ENCODE measurements at regions not wholly inside any gene's neighbourhood (a gene's known extent, or its start where the extent isn't known, plus 50 kb on each side); places are given as distances from the start of the nearest gene placed in this dataset.
"Not testable (repeated sequence)": the region's sequence is repeated elsewhere in the genome, so short reads cannot be mapped to it uniquely, and the experiment has no call there.

DNA sequence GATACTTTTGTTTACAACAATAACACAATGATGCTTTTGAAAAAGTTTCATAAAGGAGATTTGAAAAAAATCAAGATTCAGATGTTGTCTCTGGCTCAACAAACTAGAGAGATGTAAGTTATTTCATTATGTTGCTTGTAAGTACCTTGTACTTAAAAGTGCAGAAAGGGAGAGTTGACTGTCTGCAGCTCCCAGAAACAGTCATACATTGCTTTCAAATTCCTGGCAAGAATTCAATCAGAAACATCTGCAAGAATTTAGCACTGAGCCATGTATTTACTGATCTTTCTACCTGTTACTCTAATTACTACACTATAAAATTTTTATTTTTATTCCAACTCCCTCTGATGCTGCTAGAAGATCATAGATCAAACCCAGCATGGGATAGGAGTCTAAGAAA is 1261.3 kb upstream of the SPRY2 start:
- Mint-ChIP-seq H3K27ac (no peak overlapping the region), H3K9me3 (peaks cover 7% of the 10 kb centered on the region)

DNA sequence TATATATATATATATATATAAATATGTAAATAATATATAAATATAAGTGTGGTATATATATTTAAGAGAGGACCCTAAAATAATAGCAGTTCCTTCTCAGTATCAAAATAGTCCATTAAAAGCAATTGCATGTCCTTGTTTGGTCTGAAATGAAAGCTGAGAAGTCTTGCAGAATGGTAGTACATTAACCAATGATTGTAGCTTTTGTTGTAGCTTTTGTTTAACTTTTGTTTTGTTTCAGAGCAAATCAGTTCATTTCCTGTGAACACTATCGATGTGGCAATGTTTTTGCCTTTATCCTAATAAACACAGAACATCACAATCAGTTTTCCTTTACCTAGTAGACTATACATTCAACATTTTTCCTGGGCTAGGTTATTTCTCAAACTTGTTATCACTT is 1256.2 kb upstream of the SPRY2 start:
- H3K27ac Mint-ChIP-seq: no peak overlapping the region
- no peaks in the 10 kb centered on the region for H3K4me1 Mint-ChIP-seq (ENCODE audit: low read depth)
- no peak overlapping the region for H3K4me3 Mint-ChIP-seq
- H3K27me3 Mint-ChIP-seq: no peaks in the 10 kb centered on the region
- H3K9me3 Mint-ChIP-seq: peaks cover 7% of the 10 kb centered on the region
- no peaks in the 10 kb centered on the region for H3K36me3 Mint-ChIP-seq (ENCODE audit: low read depth)

More for the DNA sequence above, 1261.3 kb upstream of the SPRY2 start:
- no peaks in the 10 kb centered on the region for H3K36me3 Mint-ChIP-seq (ENCODE audit: low read depth)
- no peaks in the 10 kb centered on the region for H3K27me3 Mint-ChIP-seq
- no peaks in the 10 kb centered on the region for H3K4me1 Mint-ChIP-seq (ENCODE audit: low read depth)
- H3K4me3 Mint-ChIP-seq: no peak overlapping the region

- Mint-ChIP-seq H3K27me3 (no peaks in the 10 kb centered on the region), H3K36me3 (ENCODE audit: low read depth) (no peaks in the 10 kb centered on the region), H3K27ac (no peak overlapping the region), H3K4me3 (no peak overlapping the region), H3K4me1 (ENCODE audit: low read depth) (no peaks in the 10 kb centered on the region), H3K9me3 (peaks cover 4% of the 10 kb centered on the region)
Measured at GRCh38 chr13:81596224-81596753, 1255.4 kb upstream of the SPRY2 start.

DNA sequence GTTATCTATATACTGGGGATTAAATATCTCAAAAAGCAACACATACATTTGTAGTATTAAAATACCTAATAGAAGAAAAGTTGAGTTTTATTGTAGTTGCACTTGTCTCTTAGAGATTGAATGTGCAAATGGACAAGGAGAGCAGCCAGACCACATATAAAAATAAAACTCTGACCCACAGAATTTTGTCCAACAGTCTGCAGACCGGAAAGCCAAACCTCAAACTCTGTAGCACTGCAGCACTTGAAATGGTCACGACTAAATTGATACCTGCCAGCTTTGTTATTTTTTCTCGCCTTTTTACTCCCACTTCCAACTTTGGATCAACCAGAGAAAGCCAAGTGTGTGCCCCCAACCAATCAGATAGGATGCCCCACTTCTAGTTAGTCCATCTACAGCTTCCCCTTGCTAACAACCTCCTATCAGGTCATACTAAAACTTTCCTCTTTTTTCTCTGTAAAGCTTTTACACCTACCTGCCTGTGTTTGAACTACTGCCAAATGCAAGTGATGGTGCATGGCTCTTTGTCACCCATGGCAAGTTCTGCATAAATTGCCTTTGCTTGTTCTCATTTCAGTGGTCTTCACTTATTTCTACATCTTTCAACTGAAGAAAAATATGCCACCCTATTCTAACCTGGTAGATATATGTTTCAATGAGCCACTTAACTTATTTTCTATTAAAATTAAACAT is 1250.7 kb upstream of the SPRY2 start:
- no peaks in the 10 kb centered on the region for H3K27me3 Mint-ChIP-seq
- H3K4me1 Mint-ChIP-seq (ENCODE audit: low read depth): no peaks in the 10 kb centered on the region
- no peak overlapping the region for H3K27ac Mint-ChIP-seq
- H3K4me3 Mint-ChIP-seq: no peak overlapping the region
- H3K9me3 Mint-ChIP-seq: no peaks in the 10 kb centered on the region
- H3K36me3 Mint-ChIP-seq (ENCODE audit: low read depth): no peaks in the 10 kb centered on the region

DNA sequence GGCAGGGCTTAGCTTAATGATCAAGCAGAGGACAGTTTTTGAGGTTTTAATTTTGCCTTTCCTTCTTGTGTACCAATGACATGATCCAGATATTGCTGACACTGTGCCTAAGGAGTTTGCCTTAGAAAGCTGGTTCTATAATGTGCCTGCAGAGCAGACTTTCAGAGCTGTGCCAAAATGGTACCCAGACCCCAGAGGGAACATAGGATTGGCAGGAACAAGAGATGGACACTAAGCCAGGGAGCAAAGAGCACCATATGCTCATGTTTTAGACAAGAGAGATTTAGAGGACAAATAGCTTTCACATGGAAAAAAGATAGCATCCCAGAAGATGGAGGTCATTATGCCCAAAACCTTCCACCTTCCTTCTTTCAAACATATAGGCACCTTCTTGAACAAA is 1241.5 kb upstream of the SPRY2 start:
- H3K27me3 Mint-ChIP-seq: no peaks in the 10 kb centered on the region
- no peaks in the 10 kb centered on the region for H3K4me1 Mint-ChIP-seq (ENCODE audit: low read depth)
- no peaks in the 10 kb centered on the region for H3K36me3 Mint-ChIP-seq (ENCODE audit: low read depth)
- peaks cover 4% of the 10 kb centered on the region for H3K9me3 Mint-ChIP-seq
- H3K4me3 Mint-ChIP-seq: no peak overlapping the region
- no peak overlapping the region for H3K27ac Mint-ChIP-seq

GRCh38 chr13:81577601-81578195 is 1236.8 kb upstream of the SPRY2 start:
- Mint-ChIP-seq H3K4me3 (no peak overlapping the region), H3K27me3 (no peaks in the 10 kb centered on the region), H3K9me3 (peaks cover 4% of the 10 kb centered on the region), H3K36me3 (ENCODE audit: low read depth) (no peaks in the 10 kb centered on the region), H3K4me1 (ENCODE audit: low read depth) (no peaks in the 10 kb centered on the region), H3K27ac (no peak overlapping the region)

DNA sequence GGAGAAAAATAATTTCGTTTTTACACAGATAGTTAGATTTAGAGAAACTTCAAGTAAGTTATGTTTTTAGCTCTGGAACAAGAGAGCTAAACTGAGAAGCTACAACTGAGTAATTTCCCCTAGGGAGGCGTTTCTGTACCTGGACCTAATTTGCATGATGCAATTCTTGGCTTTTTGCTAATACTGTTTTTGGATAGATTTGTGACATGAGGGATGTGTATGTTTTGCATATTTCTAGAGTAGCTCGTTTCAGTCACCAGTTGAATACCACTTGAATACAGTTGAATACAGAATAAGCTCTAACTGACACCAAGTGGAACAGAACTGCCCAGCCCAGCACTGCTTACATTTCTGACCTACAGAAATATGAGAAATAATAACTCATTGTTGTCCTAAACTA is 1227.9 kb upstream of the SPRY2 start:
- Mint-ChIP-seq H3K36me3 (ENCODE audit: low read depth) (no peaks in the 10 kb centered on the region), H3K27ac (no peak overlapping the region), H3K4me1 (ENCODE audit: low read depth) (no peaks in the 10 kb centered on the region), H3K4me3 (no peak overlapping the region), H3K27me3 (no peaks in the 10 kb centered on the region), H3K9me3 (peaks cover 8% of the 10 kb centered on the region)

DNA sequence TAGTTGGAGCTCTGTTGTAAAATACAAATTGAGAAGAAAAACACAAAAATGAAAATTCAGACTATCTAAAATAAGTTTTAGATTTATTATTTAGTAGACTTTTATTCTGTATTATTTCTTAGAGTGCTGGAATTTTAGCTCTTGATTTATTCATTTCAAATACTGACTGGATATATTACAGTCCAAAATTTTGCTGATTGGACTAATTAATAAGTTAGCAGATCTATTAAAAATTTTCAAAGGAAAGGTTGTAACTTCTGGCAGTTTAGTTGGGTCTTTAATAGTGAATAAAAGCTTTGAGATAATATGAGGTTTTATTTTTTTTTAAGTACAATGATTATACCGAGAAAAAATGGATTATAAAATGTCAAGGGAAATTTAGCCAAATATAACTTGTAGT is 1224.9 kb upstream of the SPRY2 start:
- H3K4me3 Mint-ChIP-seq: no peak overlapping the region
- no peak overlapping the region for H3K27ac Mint-ChIP-seq
- peaks cover 8% of the 10 kb centered on the region for H3K9me3 Mint-ChIP-seq
- no peaks in the 10 kb centered on the region for H3K27me3 Mint-ChIP-seq
- H3K36me3 Mint-ChIP-seq (ENCODE audit: low read depth): no peaks in the 10 kb centered on the region
- no peaks in the 10 kb centered on the region for H3K4me1 Mint-ChIP-seq (ENCODE audit: low read depth)

DNA sequence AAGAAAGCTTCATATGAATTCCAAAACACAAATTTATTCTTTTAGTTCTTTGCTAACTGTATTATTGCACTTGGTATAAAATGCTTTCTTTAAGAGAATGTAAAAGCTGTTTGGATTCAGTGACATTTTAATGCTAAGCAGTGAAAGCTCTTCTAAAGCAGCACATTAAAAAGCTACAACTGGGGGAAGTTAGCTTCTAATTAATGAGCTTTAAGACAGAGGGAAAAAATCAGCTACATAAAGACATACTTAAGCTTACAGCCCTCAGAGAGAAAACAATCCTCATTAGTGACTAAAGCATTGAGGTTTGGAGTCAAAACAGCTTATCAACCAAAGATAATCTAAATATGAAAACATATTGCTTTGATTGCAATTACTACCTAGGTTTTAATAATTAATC is 1222.2 kb upstream of the SPRY2 start:
- H3K36me3 Mint-ChIP-seq (ENCODE audit: low read depth): no peaks in the 10 kb centered on the region
- H3K9me3 Mint-ChIP-seq: peaks cover 5% of the 10 kb centered on the region
- no peaks in the 10 kb centered on the region for H3K4me1 Mint-ChIP-seq (ENCODE audit: low read depth)
- H3K27ac Mint-ChIP-seq: no peak overlapping the region
- H3K27me3 Mint-ChIP-seq: no peaks in the 10 kb centered on the region
- H3K4me3 Mint-ChIP-seq: no peak overlapping the region

DNA sequence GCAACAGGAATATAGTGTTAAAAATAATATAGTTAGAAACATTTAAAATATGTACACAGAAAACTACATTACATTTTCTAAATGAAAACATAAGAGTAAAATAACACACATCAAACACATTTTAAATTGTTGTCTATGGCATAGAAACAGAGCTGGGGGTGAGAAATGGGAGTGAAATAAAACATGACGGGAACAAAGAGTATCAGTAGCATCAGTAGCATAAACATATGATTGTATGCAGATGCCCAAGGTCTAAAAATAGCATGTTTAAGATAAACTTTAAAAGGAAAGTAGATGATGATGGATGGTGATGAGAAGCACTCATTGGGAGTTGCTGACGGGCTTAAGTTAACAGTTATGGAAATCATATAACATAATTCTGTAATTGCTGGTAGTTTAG is 1221.7 kb upstream of the SPRY2 start:
- H3K36me3 Mint-ChIP-seq (ENCODE audit: low read depth): no peaks in the 10 kb centered on the region
- no peak overlapping the region for H3K4me3 Mint-ChIP-seq
- H3K9me3 Mint-ChIP-seq: peaks cover 3% of the 10 kb centered on the region
- H3K27me3 Mint-ChIP-seq: no peaks in the 10 kb centered on the region
- H3K27ac Mint-ChIP-seq: no peak overlapping the region
- H3K4me1 Mint-ChIP-seq (ENCODE audit: low read depth): no peaks in the 10 kb centered on the region

DNA sequence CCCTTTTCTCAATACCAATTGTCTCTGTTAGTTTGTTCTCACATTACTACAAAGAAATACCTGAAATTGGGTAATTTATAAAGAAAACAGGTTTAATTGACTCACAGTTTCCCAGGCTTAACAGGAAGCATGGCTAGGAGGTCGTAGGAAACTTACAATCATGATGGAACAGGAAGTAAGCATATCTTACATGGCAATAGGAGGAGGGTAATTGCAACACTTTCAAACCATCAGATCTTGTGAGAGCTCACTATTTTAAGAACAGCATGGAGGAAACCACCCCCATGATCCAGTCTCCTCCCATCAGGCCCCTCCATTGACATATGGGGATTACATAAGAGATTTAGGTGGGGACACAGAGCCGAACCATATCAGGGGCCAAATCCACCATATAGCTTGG is 1210.1 kb upstream of the SPRY2 start:
- H3K27me3 Mint-ChIP-seq: no peaks in the 10 kb centered on the region
- H3K4me1 Mint-ChIP-seq (ENCODE audit: low read depth): no peaks in the 10 kb centered on the region
- no peak overlapping the region for H3K4me3 Mint-ChIP-seq
- no peaks in the 10 kb centered on the region for H3K36me3 Mint-ChIP-seq (ENCODE audit: low read depth)
- H3K9me3 Mint-ChIP-seq: peaks cover 18% of the 10 kb centered on the region
- H3K27ac Mint-ChIP-seq: no peak overlapping the region

GRCh38 chr13:81546294-81546693 is 1205.4 kb upstream of the SPRY2 start:
- not testable (repeated sequence) for H3K4me1 Mint-ChIP-seq (ENCODE audit: low read depth); H3K4me3 Mint-ChIP-seq; H3K36me3 Mint-ChIP-seq (ENCODE audit: low read depth); H3K27ac Mint-ChIP-seq; H3K27me3 Mint-ChIP-seq
- peaks cover 22% of the 10 kb centered on the region for H3K9me3 Mint-ChIP-seq

GRCh38 chr13:81540777-81541176 is 1199.9 kb upstream of the SPRY2 start:
- Mint-ChIP-seq H3K27ac (no peak overlapping the region), H3K4me1 (ENCODE audit: low read depth) (no peaks in the 10 kb centered on the region), H3K9me3 (peaks cover 18% of the 10 kb centered on the region), H3K27me3 (no peaks in the 10 kb centered on the region), H3K4me3 (no peak overlapping the region), H3K36me3 (ENCODE audit: low read depth) (no peaks in the 10 kb centered on the region)

DNA sequence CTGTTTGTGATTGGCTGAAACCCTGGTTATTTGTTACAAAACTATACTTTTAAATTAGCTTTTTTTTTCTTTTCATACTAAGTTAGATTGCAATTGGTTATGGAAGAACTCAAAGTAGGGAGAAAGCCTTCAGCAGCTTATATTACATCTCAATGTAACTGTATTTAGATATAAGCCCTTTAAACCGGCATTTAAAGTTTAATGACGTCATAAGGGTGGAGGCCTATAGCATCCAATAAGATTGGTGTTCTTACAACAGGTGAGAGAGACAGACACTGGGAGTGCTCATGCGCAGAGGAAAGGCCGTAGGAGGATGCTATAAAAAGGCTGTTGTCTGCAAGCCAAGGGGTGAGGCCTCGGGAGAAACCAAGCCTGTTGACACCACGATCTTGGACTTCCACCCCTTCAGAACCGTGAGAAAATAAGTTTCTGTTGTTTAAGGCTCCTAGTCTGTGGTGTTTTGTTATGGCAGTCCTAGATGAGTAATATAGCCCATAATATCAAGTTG is 1198.8 kb upstream of the SPRY2 start:
- no peak overlapping the region for H3K27ac Mint-ChIP-seq
- H3K4me1 Mint-ChIP-seq (ENCODE audit: low read depth): no peaks in the 10 kb centered on the region
- H3K27me3 Mint-ChIP-seq: no peaks in the 10 kb centered on the region
- no peak overlapping the region for H3K4me3 Mint-ChIP-seq
- peaks cover 10% of the 10 kb centered on the region for H3K9me3 Mint-ChIP-seq
- no peaks in the 10 kb centered on the region for H3K36me3 Mint-ChIP-seq (ENCODE audit: low read depth)

GRCh38 chr13:81498969-81499368 is 1158.0 kb upstream of the SPRY2 start:
- no peaks in the 10 kb centered on the region for H3K4me1 Mint-ChIP-seq (ENCODE audit: low read depth)
- H3K27me3 Mint-ChIP-seq: no peaks in the 10 kb centered on the region
- H3K9me3 Mint-ChIP-seq: peaks cover 32% of the 10 kb centered on the region
- H3K36me3 Mint-ChIP-seq (ENCODE audit: low read depth): no peaks in the 10 kb centered on the region
- no peak overlapping the region for H3K4me3 Mint-ChIP-seq
- H3K27ac Mint-ChIP-seq: no peak overlapping the region

GRCh38 chr13:81493144-81493543 is 1152.2 kb upstream of the SPRY2 start:
- Mint-ChIP-seq H3K27me3 (no peaks in the 10 kb centered on the region), H3K4me3 (no peak overlapping the region), H3K4me1 (ENCODE audit: low read depth) (no peaks in the 10 kb centered on the region), H3K9me3 (peaks cover 24% of the 10 kb centered on the region), H3K36me3 (ENCODE audit: low read depth) (no peaks in the 10 kb centered on the region), H3K27ac (no peak overlapping the region)
